ENCODE measurements at regions not wholly inside any gene's neighbourhood (a gene's known extent, or its start where the extent isn't known, plus 50 kb on each side); places are given as distances from the start of the nearest gene placed in this dataset.
"Not testable (repeated sequence)": the region's sequence is repeated elsewhere in the genome, so short reads cannot be mapped to it uniquely, and the experiment has no call there.

GRCh38 chr20:60097285-60097684 is 139.1 kb downstream of the CDH26 start:
- peak; percentile 91 to 94 for DNase-seq

GRCh38 chr20:60100780-60101179 is 142.6 kb downstream of the CDH26 start:
- DNase-seq = no peak

GRCh38 chr20:60101201-60101890 is 143.1 kb downstream of the CDH26 start:
- no peak for DNase-seq

GRCh38 chr20:60101891-60102281 is 143.7 kb downstream of the CDH26 start:
- DNase-seq = no peak

- no peak for DNase-seq
These were observed 144.5 kb downstream of the CDH26 start for GRCh38 chr20:60102665-60103210.

GRCh38 chr20:60104993-60105803 is 147.0 kb downstream of the CDH26 start:
- DNase-seq = peak; percentile 61

GRCh38 chr20:60106186-60106585 is 148.0 kb downstream of the CDH26 start:
- DNase-seq = not testable (repeated sequence)

GRCh38 chr20:60107621-60108390 is 149.6 kb downstream of the CDH26 start:
- DNase-seq = no peak

GRCh38 chr20:60108397-60108796 is 150.2 kb downstream of the CDH26 start:
- no peak for DNase-seq

- no peak for DNase-seq
These were observed 155.0 kb downstream of the CDH26 start for GRCh38 chr20:60113024-60113724.

GRCh38 chr20:60113771-60114170 is 155.5 kb downstream of the CDH26 start:
- no peak for DNase-seq

GRCh38 chr20:60115451-60115850 is 157.2 kb downstream of the CDH26 start:
- no peak for DNase-seq

GRCh38 chr20:60116128-60116909 is 158.1 kb downstream of the CDH26 start:
- peak; percentile 11 to 27 for DNase-seq

GRCh38 chr20:60117065-60117464 is 158.8 kb downstream of the CDH26 start:
- peak; percentile 65 to 73 for DNase-seq

- DNase-seq = no peak
These were observed 163.7 kb downstream of the CDH26 start for GRCh38 chr20:60121903-60122302.

- DNase-seq = no peak
These were observed 164.4 kb downstream of the CDH26 start for GRCh38 chr20:60122671-60123070.

- no peak for DNase-seq
These were observed 164.9 kb downstream of the CDH26 start for GRCh38 chr20:60123096-60123495.

- DNase-seq = no peak
These were observed 165.4 kb downstream of the CDH26 start for GRCh38 chr20:60123652-60124051.

GRCh38 chr20:60124776-60125381 is 166.7 kb downstream of the CDH26 start:
- no peak for DNase-seq

- no peak for DNase-seq
These were observed 167.3 kb downstream of the CDH26 start for GRCh38 chr20:60125513-60125912.

GRCh38 chr20:60126975-60127374 is 168.8 kb downstream of the CDH26 start:
- no peak for DNase-seq
